ENCODE measurements at regions not wholly inside any gene's neighbourhood (a gene's known extent, or its start where the extent isn't known, plus 50 kb on each side); places are given as distances from the start of the nearest gene placed in this dataset.

- Histone ChIP-seq H3K9me3 (no peaks in the 10 kb centered on the region), H3K4me1 (no peaks in the 10 kb centered on the region), H3K27ac (no peak overlapping the region), H3K27me3 (ENCODE audit: low read depth) (no peaks in the 10 kb centered on the region), H3K4me3 (no peak overlapping the region), H3K36me3 (no peaks in the 10 kb centered on the region)
- no peak for DNase-seq
- intact Hi-C loops (cut with DNase I): no loop called here
- no peak for ATAC-seq
- no peak for TF ChIP-seq CTCF (IDR thresholded peaks at IDR 0.05)
These were observed 570.3 kb downstream of the FBXO15 start for GRCh38 chr18:73577365-73577764.

DNA sequence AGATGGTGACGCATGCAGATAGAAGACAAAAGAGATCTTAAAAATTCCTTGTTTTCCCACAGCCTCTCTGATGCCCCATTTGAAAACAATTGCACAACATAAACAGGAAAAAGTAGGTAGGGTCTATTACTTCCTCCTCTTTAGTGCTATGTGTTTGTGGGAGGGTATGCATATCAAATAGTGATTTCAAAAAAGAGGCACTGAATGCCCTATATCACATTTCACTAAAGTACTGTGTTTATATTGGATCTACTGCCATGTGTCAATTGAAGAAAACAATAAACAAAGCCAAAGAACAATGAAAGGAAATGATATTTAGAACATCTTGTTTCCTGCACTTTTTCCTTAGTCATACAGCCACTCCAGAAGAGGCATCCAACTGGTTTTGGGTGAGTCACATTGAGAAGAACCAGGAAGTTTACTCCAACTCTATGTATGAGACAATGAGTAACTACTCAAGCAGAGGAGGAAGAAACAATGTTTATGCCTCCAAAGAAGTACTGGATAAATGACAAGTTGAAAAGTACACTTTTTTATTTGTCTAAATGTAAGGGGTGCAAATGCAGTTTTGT lies 583.6 kb downstream of the FBXO15 start:
- no peak overlapping the region for H3K27ac ChIP-seq
- ATAC-seq (no peak), DNase-seq (no peak)
- H3K27me3 ChIP-seq (ENCODE audit: low read depth): no peaks in the 10 kb centered on the region
- H3K36me3 ChIP-seq: no peaks in the 10 kb centered on the region
- H3K9me3 ChIP-seq: no peaks in the 10 kb centered on the region
- TF ChIP-seq CTCF (IDR thresholded peaks at IDR 0.05): no peak
- no peaks in the 10 kb centered on the region for H3K4me1 ChIP-seq
- no peak overlapping the region for H3K4me3 ChIP-seq
- intact Hi-C loops (cut with DNase I): no loop called here

DNA sequence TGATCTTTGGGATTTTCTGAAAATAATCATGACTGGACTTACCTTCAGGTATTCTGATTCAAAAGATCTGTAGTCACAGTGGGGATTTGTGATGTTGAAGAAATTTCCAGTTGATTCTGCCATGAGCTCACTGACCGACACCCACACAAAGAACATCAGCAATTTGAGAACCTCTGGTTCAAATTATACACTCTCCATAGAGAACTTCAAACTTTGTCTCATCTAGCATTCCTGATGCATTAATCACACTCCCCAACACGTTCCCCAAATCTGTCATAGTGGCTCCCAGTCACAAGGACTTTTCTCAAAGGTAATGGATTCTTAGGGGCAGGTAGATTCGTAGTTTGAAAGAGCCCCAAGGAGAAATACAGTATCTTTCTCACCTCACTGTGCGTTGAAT lies 584.3 kb downstream of the FBXO15 start:
- ATAC-seq (no peak), DNase-seq (no peak)
- Histone ChIP-seq H3K27me3 (ENCODE audit: low read depth) (no peaks in the 10 kb centered on the region), H3K27ac (no peak overlapping the region), H3K36me3 (no peaks in the 10 kb centered on the region), H3K4me1 (no peaks in the 10 kb centered on the region), H3K9me3 (no peaks in the 10 kb centered on the region), H3K4me3 (no peak overlapping the region)
- no peak for TF ChIP-seq CTCF (IDR thresholded peaks at IDR 0.05)
- intact Hi-C loops (cut with DNase I): no loop called here

GRCh38 chr18:73556904-73557303 lies 590.7 kb downstream of the FBXO15 start:
- no peak for ATAC-seq

DNA sequence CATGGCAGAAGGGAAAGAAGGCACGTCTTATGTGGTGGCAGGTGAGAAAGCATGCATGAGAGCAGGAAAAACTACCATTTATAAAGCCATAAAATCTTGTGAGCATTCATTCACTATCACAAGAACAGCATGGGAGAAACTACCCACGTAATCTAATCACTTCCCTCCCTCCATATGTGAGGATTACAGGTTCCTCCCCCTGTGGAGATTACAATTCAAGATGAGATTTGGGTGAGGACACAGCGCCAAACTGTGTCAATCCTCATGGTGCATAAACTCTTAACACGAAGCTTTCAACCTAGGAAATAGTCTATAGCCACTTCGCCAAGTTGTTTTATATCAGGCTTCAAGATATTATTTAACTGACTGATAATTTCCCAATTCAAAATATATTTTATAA lies 595.5 kb downstream of the FBXO15 start:
- Histone ChIP-seq H3K27me3 (ENCODE audit: low read depth) (no peaks in the 10 kb centered on the region), H3K27ac (no peak overlapping the region), H3K4me3 (no peak overlapping the region), H3K9me3 (no peaks in the 10 kb centered on the region), H3K36me3 (no peaks in the 10 kb centered on the region), H3K4me1 (no peaks in the 10 kb centered on the region)
- ATAC-seq (no peak), DNase-seq (no peak)
- intact Hi-C loops (cut with DNase I): no loop called here
- TF ChIP-seq CTCF (IDR thresholded peaks at IDR 0.05): no peak

More at GRCh38 chr18:73556904-73557303, 590.7 kb downstream of the FBXO15 start:
- no peaks in the 10 kb centered on the region for H3K36me3 ChIP-seq
- TF ChIP-seq CTCF (IDR thresholded peaks at IDR 0.05): no peak
- H3K9me3 ChIP-seq: no peaks in the 10 kb centered on the region
- no peaks in the 10 kb centered on the region for H3K4me1 ChIP-seq
- intact Hi-C loops (cut with DNase I): no loop called here
- no peak for DNase-seq
- H3K27ac ChIP-seq: no peak overlapping the region
- H3K27me3 ChIP-seq (ENCODE audit: low read depth): no peaks in the 10 kb centered on the region
- no peak overlapping the region for H3K4me3 ChIP-seq

DNA sequence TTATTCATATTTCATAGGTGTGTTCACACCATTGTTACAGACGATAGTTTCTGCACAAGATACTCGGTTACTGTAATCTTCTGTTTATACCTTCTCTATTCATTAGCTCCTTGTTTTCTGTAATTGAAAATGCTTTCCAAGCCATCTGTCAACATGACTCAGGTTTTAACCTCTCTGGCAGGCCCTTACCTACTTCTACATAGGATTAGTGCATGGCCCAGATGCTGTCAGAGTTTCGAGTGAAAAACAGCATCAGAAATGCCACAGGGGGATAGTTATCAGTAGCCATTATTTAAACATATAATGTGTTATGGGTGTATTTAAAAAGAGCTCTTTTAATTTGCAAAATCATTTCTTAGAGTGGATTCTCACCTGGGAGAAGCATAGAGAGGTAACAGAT lies 596.4 kb downstream of the FBXO15 start:
- H3K36me3 ChIP-seq: no peaks in the 10 kb centered on the region
- H3K9me3 ChIP-seq: no peaks in the 10 kb centered on the region
- H3K4me3 ChIP-seq: no peak overlapping the region
- no peak overlapping the region for H3K27ac ChIP-seq
- TF ChIP-seq CTCF (IDR thresholded peaks at IDR 0.05): no peak
- intact Hi-C loops (cut with DNase I): no loop called here
- no peaks in the 10 kb centered on the region for H3K27me3 ChIP-seq (ENCODE audit: low read depth)
- ATAC-seq (no peak), DNase-seq (no peak)
- no peaks in the 10 kb centered on the region for H3K4me1 ChIP-seq
